Esophagus squamous epithelium (tissue), 5 donors: ENCODE measurements at regions not wholly inside any gene's neighbourhood (a gene's known extent, or its start where the extent isn't known, plus 50 kb on each side); places are given as distances from the start of the nearest gene placed in this dataset.

Source experiments
- DNase-seq: peaks from one replicate; lab custom pipeline; 2025; lab: John Stamatoyannopoulos, UW
- H3K27ac ChIP-seq, 4 donors: fragments of 200-600 bp; sonication (generic); one replicate each; pipeline ENCODE4 v1.5.1; 2016 to 2019; ENCODE audit warnings: mild to moderate bottlenecking in 1 of 4
- H3K27me3 ChIP-seq, 4 donors: fragments of 200-600 bp; sonication (generic); 1 replicate in 3 of 4; 2 replicates in 1 of 4; pipeline versions ENCODE4 v1.5.1 to v1.6.0; 2017 to 2021; ENCODE audit warnings: antibody characterized with exemption in 1 of 4
- H3K36me3 ChIP-seq, 3 donors: fragments of 200-600 bp; sonication (generic); one replicate each; pipeline ENCODE4 v1.5.1; 2016 to 2019
- H3K4me1 ChIP-seq, 3 donors: fragments of 200-600 bp; sonication (generic); one replicate each; pipeline ENCODE4 v1.5.1; 2017 to 2019
- H3K4me3 ChIP-seq, 4 donors: fragments of 200-600 bp; sonication (generic); 1 replicate in 3 of 4; 2 replicates in 1 of 4; pipeline ENCODE4 v1.5.1; 2016 to 2019; ENCODE audit warnings: mild to moderate bottlenecking in 2 of 4, moderate library complexity in 1 of 4
- H3K9me3 ChIP-seq, 3 donors: fragments of 200-600 bp; sonication (generic); one replicate each; pipeline ENCODE4 v1.5.1; 2016 to 2019
- POLR2A ChIP-seq, 4 donors: fragments of 450-650 bp; IDR thresholded peaks; one replicate each; pipeline ENCODE4 v1.6.1; 2017; ENCODE audit warnings: antibody characterized with exemption in 4 of 4, mild to moderate bottlenecking in 4 of 4, moderate library complexity in 3 of 4
- whole genome bisulfite sequencing, 2 donors: methylation state at CpG; one replicate each; pipeline ENCODE4 v1.1.5; 2018; 5-methylcytosine and 5-hydroxymethylcytosine counted together
- intact Hi-C: fragments of 100-400 bp; cut with DNase I; formaldehyde crosslinking; loops from one replicate; pipeline ENCODE4 v1.15.0; 2022
- TF ChIP-seq, protein P1 (sequence below), 6 experiments: fragments of 450-650 bp in 4 of 6; fragments of 200-600 bp in 2 of 6; sonication (generic) in 2 of 6; IDR thresholded peaks; one replicate each; pipeline ENCODE4 v1.5.1; 2016 to 2019; ENCODE audit warnings: antibody characterized with exemption in 6 of 6, mild to moderate bottlenecking in 4 of 6, moderate library complexity in 4 of 6
- donor health status: DM: yes; HTN: yes; CAD: no.

DNA sequence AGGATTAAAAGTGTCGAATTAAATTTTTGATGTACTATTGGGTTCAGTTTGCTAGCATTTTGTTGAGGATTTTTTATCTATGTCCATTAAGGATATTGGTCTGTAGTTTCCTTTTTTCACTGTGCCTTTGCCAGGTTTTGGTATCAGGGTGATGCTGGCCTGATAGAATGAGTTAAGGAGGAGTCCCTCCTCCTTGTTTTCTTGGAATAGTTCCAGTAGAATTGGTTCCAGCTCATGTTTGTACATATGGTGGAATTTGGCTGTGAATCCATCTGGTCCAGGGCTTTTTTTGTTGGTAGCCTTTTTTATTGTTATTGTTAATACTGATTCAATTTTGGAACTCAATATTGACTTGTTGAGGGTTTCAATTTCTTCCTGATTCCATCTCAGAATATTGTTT is 141.8 kb downstream of the SIM1 start:
- intact Hi-C loops: no loop called here
- Histone ChIP-seq H3K27ac (no peak overlapping the region), H3K9me3 (no peaks in the 10 kb centered on the region), H3K4me3 (no peak overlapping the region), H3K4me1 (no peaks in the 10 kb centered on the region), H3K36me3 (no peaks in the 10 kb centered on the region), H3K27me3 (no peaks in the 10 kb centered on the region)
- DNase-seq: no peak
- 85 to 100% methylated on average over 1 of the region's 1 CpG for WGBS, 2 donors
- TF ChIP-seq, protein P1, sequence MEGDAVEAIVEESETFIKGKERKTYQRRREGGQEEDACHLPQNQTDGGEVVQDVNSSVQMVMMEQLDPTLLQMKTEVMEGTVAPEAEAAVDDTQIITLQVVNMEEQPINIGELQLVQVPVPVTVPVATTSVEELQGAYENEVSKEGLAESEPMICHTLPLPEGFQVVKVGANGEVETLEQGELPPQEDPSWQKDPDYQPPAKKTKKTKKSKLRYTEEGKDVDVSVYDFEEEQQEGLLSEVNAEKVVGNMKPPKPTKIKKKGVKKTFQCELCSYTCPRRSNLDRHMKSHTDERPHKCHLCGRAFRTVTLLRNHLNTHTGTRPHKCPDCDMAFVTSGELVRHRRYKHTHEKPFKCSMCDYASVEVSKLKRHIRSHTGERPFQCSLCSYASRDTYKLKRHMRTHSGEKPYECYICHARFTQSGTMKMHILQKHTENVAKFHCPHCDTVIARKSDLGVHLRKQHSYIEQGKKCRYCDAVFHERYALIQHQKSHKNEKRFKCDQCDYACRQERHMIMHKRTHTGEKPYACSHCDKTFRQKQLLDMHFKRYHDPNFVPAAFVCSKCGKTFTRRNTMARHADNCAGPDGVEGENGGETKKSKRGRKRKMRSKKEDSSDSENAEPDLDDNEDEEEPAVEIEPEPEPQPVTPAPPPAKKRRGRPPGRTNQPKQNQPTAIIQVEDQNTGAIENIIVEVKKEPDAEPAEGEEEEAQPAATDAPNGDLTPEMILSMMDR (IDR thresholded peaks at IDR 0.05): no peak
- TF ChIP-seq POLR2A (IDR thresholded peaks at IDR 0.05): no peak

DNA sequence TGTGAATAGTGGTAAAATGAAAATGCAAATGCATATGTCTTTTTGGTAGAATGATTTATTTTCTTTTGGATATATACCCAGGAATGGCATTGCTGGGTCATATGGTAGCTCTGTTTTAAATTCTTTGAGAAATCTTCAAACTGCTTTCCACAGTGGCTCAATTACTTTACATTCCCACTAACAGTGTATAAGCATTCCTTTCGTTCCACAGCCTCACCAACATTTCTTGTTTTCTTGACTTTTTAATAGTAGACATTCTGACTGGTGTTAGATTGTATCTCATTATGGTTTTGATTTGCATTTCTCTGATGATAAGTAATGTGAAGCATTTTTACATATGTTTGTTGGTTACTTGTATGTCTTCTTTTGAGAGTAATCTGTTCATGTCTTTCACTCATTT is 144.0 kb downstream of the SIM1 start:
- 55 to 65% methylated on average over 1 of the region's 1 CpG for WGBS, 2 donors
- no peak for DNase-seq
- intact Hi-C loops: no loop called here
- H3K36me3 ChIP-seq: no peaks in the 10 kb centered on the region
- no peaks in the 10 kb centered on the region for H3K9me3 ChIP-seq
- H3K4me3 ChIP-seq: no peak overlapping the region
- H3K4me1 ChIP-seq: no peaks in the 10 kb centered on the region
- TF ChIP-seq, protein P1 (IDR thresholded peaks at IDR 0.05): no peak
- no peak for TF ChIP-seq POLR2A (IDR thresholded peaks at IDR 0.05)
- H3K27me3 ChIP-seq: no peaks in the 10 kb centered on the region
- H3K27ac ChIP-seq: no peak overlapping the region

GRCh38 chr6:100317031-100317430 is 147.7 kb downstream of the SIM1 start:
- no peak for DNase-seq
- intact Hi-C loops: no loop called here
- TF ChIP-seq POLR2A (IDR thresholded peaks at IDR 0.05): no peak
- TF ChIP-seq, protein P1 (IDR thresholded peaks at IDR 0.05): no peak
- H3K4me3 ChIP-seq: no peak overlapping the region
- no peaks in the 10 kb centered on the region for H3K36me3 ChIP-seq
- no peaks in the 10 kb centered on the region for H3K9me3 ChIP-seq
- no peak overlapping the region for H3K27ac ChIP-seq
- H3K4me1 ChIP-seq: no peaks in the 10 kb centered on the region
- no peaks in the 10 kb centered on the region for H3K27me3 ChIP-seq
- 17 to 20% methylated on average over 1 of the region's 1 CpG for WGBS, 2 donors

- TF ChIP-seq POLR2A (IDR thresholded peaks at IDR 0.05): no peak
- TF ChIP-seq, protein P1 (IDR thresholded peaks at IDR 0.05): no peak
- Histone ChIP-seq H3K27ac (no peak overlapping the region), H3K4me1 (no peaks in the 10 kb centered on the region), H3K36me3 (no peaks in the 10 kb centered on the region), H3K9me3 (no peaks in the 10 kb centered on the region), H3K4me3 (no peak overlapping the region), H3K27me3 (no peaks in the 10 kb centered on the region)
- DNase-seq: no peak
- intact Hi-C loops: no loop called here
Observed at GRCh38 chr6:100314186-100314585, 150.5 kb downstream of the SIM1 start.

DNA sequence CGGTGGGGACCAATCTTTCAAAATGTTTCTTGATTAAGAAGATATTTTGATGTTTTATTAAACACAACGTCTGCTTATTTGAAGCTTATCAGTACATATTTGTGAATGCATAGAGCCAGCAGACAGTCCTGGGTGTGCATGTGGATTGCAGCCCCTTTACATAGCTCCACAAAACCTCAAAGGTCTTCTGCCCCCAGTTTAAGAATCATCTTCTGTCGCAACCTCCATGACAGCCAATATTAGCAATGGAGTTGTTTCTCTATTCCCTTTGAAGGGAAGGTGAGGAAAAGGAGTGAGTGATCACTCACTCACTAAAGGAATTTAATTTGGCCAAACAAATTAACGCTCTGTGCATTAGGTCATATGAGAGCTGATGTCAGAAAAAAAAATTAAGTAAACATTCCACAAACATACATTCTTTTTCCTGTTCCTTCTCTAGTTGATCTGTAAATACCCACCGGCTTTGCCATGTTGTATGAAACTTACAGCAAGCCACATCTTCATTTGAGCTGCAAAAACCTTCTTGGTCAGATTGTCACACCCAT is 152.9 kb downstream of the SIM1 start:
- no peak for DNase-seq
- no peaks in the 10 kb centered on the region for H3K27me3 ChIP-seq
- H3K9me3 ChIP-seq: no peaks in the 10 kb centered on the region
- no peak overlapping the region for H3K4me3 ChIP-seq
- no peak overlapping the region for H3K27ac ChIP-seq
- no peak for TF ChIP-seq POLR2A (IDR thresholded peaks at IDR 0.05)
- TF ChIP-seq, protein P1 (IDR thresholded peaks at IDR 0.05): no peak
- no peaks in the 10 kb centered on the region for H3K36me3 ChIP-seq
- WGBS, 2 donors: 51 to 52% methylated on average over 5 of the region's 5 CpGs
- H3K4me1 ChIP-seq: no peaks in the 10 kb centered on the region
- intact Hi-C loops: no loop called here
